SH-SY5Y (cell line): ENCODE measurements at regions not wholly inside any gene's neighbourhood (a gene's known extent, or its start where the extent isn't known, plus 50 kb on each side); places are given as distances from the start of the nearest gene placed in this dataset.

Source experiments
- GATA2 ChIP-seq: IDR thresholded peaks from 2 replicates; pipeline ENCODE4 v1.6.1; 2011; ENCODE audit warnings: mild to moderate bottlenecking, low read depth, low read length
- GATA3 ChIP-seq: IDR thresholded peaks from 2 replicates; pipeline ENCODE4 v1.6.1; 2011; ENCODE audit warnings: low read depth, mild to moderate bottlenecking, low read length, moderate library complexity

DNA sequence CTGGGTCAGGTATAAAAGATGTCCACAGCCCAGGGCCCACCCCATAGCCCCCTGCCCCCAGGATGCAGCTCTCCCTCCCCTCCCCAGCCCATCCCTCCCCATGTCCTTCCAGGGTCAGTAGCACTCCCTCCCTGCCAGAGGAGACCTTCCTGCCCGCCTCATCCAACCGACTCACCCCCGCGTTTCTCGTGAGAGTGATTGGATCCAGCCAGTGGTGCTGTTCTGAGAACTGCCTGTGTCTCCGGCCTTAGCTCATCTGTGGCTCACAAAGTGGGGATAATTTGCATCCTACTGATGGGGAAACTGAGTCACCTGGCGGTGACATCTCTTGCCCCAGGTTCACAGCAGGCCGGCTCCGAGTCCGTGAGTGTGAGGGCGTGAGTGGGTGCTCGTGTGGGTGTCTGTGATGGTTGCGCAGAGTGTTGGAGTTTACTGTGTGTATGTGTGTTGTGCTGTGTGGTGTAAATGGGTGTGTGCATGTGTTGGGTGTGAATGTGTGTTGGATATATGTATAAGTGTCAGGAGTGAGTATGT is 90.7 kb upstream of the GSE1 start:
- no peak for TF ChIP-seq GATA3
- TF ChIP-seq GATA2, result no peak
